Spleen (tissue), 7 donors: ENCODE measurements at regions not wholly inside any gene's neighbourhood (a gene's known extent, or its start where the extent isn't known, plus 50 kb on each side); places are given as distances from the start of the nearest gene placed in this dataset.
A peak's percentile ranks its signal among the peaks of the same experiment; 100 is the strongest.

ENCODE experiments used
- CTCF ChIP-seq, 11 experiments: fragments of 200-600 bp in 7 of 11; fragments of 450-650 bp in 4 of 11; sonication (generic) in 4 of 11; IDR thresholded peaks in 8 of 11; conservative IDR thresholded peaks in 3 of 11; 1 replicate in 7 of 11; 2 replicates in 4 of 11; pipeline versions ENCODE4 v1.4.0 to v1.8.0; 2016 to 2021; ENCODE audit warnings: antibody characterized with exemption in 11 of 11, inconsistent platforms in 4 of 11, mild to moderate bottlenecking in 1 of 11
- POLR2A ChIP-seq, 3 donors: fragments of 450-650 bp; IDR thresholded peaks; one replicate each; pipeline ENCODE4 v1.5.1; 2017; ENCODE audit warnings: antibody characterized with exemption in 3 of 3, mild to moderate bottlenecking in 1 of 3
- donor health status: DM: no; HTN: no; CAD: no; lungs with moderate emphysema.
- donor health status: DM: no; HTN: no; CAD: no.
- donor health status: DM: no; HTN: no; CAD: no.

DNA sequence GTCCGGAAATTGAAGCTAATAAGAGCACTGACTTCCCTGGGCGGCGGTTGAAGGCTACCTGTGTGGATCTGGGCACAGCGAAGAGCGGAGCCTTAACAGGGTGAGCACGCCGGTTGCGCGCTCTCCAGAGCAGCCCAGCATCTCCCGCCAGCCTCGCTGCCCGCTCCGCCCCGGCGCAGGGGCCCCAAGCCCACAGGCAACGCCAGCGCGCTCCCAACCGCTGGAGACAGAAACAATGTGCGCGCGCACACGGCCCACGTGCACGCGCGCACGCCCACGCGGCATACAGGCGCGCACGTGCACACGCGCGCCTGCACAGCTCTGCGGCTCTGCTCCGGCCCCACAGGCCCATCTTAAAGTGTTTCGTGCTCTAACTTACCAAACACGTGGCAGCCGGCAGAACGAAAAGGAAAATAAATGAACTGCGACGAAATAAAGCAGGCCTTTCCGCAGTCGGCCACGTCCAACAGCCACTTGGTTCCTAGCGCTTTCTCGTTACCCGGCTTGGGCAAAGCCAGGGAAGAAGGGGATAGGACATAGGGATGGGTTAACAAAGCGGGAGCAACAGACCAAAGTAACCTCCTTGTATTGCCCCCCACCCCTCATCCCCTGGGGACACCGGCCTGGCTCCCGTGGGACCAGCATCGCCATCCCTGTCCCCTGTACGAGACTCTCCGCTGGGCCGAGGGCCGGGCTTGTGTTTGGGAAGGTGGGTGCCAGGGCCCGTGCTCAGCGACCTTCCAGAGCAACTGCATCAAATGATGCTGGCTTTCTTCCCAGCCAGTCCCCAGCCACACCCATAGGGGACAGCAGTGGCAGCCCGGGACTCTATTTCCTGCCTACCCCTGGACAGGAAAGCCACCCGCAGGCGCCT lies 203.7 kb downstream of the ABHD5 start:
- TF ChIP-seq CTCF (IDR thresholded peaks at IDR 0.05 in 8 of 11, conservative IDR thresholded peaks at IDR 0.05 in 3 of 11) (peak in 1 of 11 experiments; percentile 8), POLR2A (IDR thresholded peaks at IDR 0.05) (no peak)
